HG03025 (cell line): ENCODE measurements at regions not wholly inside any gene's neighbourhood (a gene's known extent, or its start where the extent isn't known, plus 50 kb on each side); places are given as distances from the start of the nearest gene placed in this dataset.
"Not testable (repeated sequence)": the region's sequence is repeated elsewhere in the genome, so short reads cannot be mapped to it uniquely, and the experiment has no call there.

ENCODE experiments used
- ATAC-seq: cut with Tn5 transposase; IDR thresholded peaks from one replicate; pipeline ENCODE4 v1.9.1; 2021; ENCODE audit warnings: mild to moderate bottlenecking, moderate library complexity; ENCODE audit not compliant: unreplicated experiment, low FRiP score

GRCh38 chr5:174642816-174643405 is 81.5 kb upstream of the MSX2 start:
- ATAC-seq = no peak

- ATAC-seq = no peak
These were observed 79.9 kb upstream of the MSX2 start for GRCh38 chr5:174644436-174644835.

GRCh38 chr5:174644923-174645322 is 79.5 kb upstream of the MSX2 start:
- no peak for ATAC-seq

- ATAC-seq = no peak
These were observed 78.7 kb upstream of the MSX2 start for GRCh38 chr5:174645677-174646076.

DNA sequence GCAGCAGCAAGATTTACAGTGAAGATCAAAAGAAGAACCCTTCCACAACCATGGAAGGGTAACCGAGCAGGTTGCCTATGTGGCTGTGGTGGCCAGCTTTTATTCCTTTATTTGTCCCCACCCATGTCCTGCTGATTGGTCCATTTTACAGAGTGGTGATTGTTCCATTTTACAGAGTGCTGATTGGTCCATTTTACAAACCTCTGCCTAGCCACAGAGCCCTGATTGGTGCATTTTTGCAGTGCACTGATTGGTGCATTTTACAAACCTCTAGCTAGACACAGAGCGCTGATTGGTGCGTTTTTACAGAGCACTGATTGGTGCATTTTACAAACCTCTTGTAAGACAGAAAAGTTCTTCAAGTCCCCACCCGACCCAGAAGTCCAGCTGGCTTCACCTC is 75.8 kb upstream of the MSX2 start:
- not testable (repeated sequence) for ATAC-seq

GRCh38 chr5:174649391-174649790 is 75.0 kb upstream of the MSX2 start:
- no peak for ATAC-seq

DNA sequence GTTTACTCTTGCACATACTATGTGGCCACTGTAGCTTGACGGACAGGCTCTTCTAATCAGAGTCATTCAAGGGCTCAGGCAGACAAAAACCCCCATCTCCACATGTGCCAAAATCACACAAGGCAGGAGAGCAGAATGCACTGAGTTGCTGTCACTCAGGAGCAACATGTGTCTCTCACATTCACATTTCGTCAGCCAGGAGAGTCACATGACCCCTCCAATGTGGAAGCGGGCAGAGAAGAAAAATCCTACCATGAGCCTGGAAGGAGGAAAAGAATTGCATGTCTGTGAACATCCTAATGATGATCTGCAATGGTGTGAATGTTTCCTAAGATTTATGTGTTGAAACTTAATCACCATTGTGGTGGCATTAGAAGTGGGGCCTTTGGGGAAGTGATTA is 69.9 kb upstream of the MSX2 start:
- no peak for ATAC-seq

DNA sequence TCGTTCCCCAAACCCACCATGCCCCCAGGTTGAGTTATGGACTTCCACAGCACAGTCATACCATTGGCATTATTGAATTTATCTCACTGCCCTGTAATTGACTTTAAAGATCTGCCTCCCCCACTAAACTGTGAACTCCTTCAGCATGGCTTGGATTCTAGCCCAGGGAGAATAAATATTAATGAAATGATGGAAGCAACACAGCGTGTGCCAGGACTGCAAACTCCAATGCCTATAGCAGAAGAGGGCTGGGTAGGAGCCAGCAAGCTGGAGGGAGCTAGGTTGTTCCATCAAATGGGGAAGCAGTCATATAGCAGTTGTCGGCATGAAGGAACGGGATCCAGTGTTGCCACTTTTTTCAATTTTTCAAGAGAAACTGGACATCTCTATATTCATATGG is 69.0 kb upstream of the MSX2 start:
- ATAC-seq = no peak

GRCh38 chr5:174664180-174664850 is 60.1 kb upstream of the MSX2 start:
- no peak for ATAC-seq

- ATAC-seq = no peak
These were observed 59.0 kb upstream of the MSX2 start for GRCh38 chr5:174665347-174665746.

GRCh38 chr5:174667526-174667925 is 56.9 kb upstream of the MSX2 start:
- no peak for ATAC-seq

GRCh38 chr5:174668349-174668748 is 56.0 kb upstream of the MSX2 start:
- ATAC-seq = no peak
